Psoas muscle (tissue), 7 donors: ENCODE measurements at regions not wholly inside any gene's neighbourhood (a gene's known extent, or its start where the extent isn't known, plus 50 kb on each side); places are given as distances from the start of the nearest gene placed in this dataset.

Source experiments
- ATAC-seq, 4 donors: fragments of 200-7000 bp; cut with Tn5 transposase; one replicate each; pipeline ENCODE4 v1.9.1; 2020; ENCODE audit warnings: moderate library complexity in 3 of 4, mild to moderate bottlenecking in 2 of 4
- DNase-seq, 2 donors: peaks; one replicate each; pipeline ENCODE4 v3.0.0-alpha.2; 2020
- H3K27ac ChIP-seq: fragments of 200-600 bp; one replicate; pipeline ENCODE4 v1.8.0; 2022
- H3K27me3 ChIP-seq, 3 donors: fragments of 200-600 bp in 1 of 3; one replicate each; pipeline versions ENCODE4 v1.6.1 to v1.8.0; 2013 to 2022; ENCODE audit warnings: low read length in 2 of 3, mild to moderate bottlenecking in 2 of 3, moderate library complexity in 1 of 3; ENCODE audit not compliant: insufficient read depth in 3 of 3
- H3K36me3 ChIP-seq, 2 donors: fragments of 200-600 bp in 1 of 2; one replicate each; pipeline versions ENCODE4 v1.6.1 to v1.8.0; 2013 to 2022; ENCODE audit warnings: low read depth in 1 of 2, mild to moderate bottlenecking in 1 of 2, moderate library complexity in 1 of 2; ENCODE audit not compliant: insufficient read depth in 1 of 2
- H3K4me1 ChIP-seq: fragments of 200-600 bp; one replicate; pipeline ENCODE4 v1.8.0; 2022
- H3K4me3 ChIP-seq: fragments of 200-600 bp; one replicate; pipeline ENCODE4 v1.8.0; 2022; ENCODE audit warnings: mild to moderate bottlenecking
- H3K9me3 ChIP-seq: fragments of 200-600 bp; one replicate; pipeline ENCODE4 v1.8.0; 2022
- CTCF ChIP-seq: fragments of 200-600 bp; IDR thresholded peaks from one replicate; pipeline ENCODE4 v1.8.0; 2022; ENCODE audit warnings: antibody characterized with exemption
- WGBS, 3 donors: extraction: QIAGEN DNeasy Blood & Tissue Kit; methylation state at CpG; one replicate each; pipeline versions ENCODE4 v1.1.6 to v1.1.7; 2013; 5-methylcytosine and 5-hydroxymethylcytosine counted together
- intact Hi-C, 2 donors: fragments of 100-400 bp; cut with DNase I; formaldehyde crosslinking; loops; one replicate each; pipeline versions ENCODE4 v1.11.0 to v1.14.2; 2022
- donor health status: healthy with polysubstance abuse.
- donor health status: DM: no; HTN: no; CAD: no; lungs with moderate emphysema.
- donor health status: Bipolar disorder and iron deficiency.
- donor health status: healthy.
- donor health status: DM: yes; HTN: yes; CAD: no.
- donor health status: DM: no; HTN: no; CAD: no.
- donor health status: DM: yes; HTN: yes; CAD: no.

GRCh38 chr11:110972106-110972505 is 259.9 kb upstream of the ARHGAP20 start:
- Histone ChIP-seq H3K27ac (no peak overlapping the region), H3K36me3 (no peaks in the 10 kb centered on the region), H3K27me3 (no peaks in the 10 kb centered on the region), H3K4me1 (no peaks in the 10 kb centered on the region), H3K9me3 (no peaks in the 10 kb centered on the region), H3K4me3 (no peak overlapping the region)
- no peak for DNase-seq
- WGBS, 3 donors, result 70 to 87% (median 79%) methylated on average over 1 of the region's 1 CpG
- TF ChIP-seq CTCF, result no peak
- intact Hi-C loops, result no loop called here
- ATAC-seq, result no peak

GRCh38 chr11:110971140-110971539 is 258.9 kb upstream of the ARHGAP20 start:
- Histone ChIP-seq H3K9me3 (no peaks in the 10 kb centered on the region), H3K27me3 (no peaks in the 10 kb centered on the region), H3K36me3 (no peaks in the 10 kb centered on the region), H3K27ac (no peak overlapping the region), H3K4me3 (no peak overlapping the region), H3K4me1 (no peaks in the 10 kb centered on the region)
- intact Hi-C loops, result no loop called here
- TF ChIP-seq CTCF, result no peak
- WGBS, 3 donors, result 49 to 90% (median 72%) methylated on average over 1 of the region's 1 CpG
- ATAC-seq, result peak in 2 of 4 donors; percentile 34 to 48
- no peak for DNase-seq

- Histone ChIP-seq H3K27ac (no peak overlapping the region), H3K4me3 (no peak overlapping the region), H3K4me1 (no peaks in the 10 kb centered on the region), H3K9me3 (no peaks in the 10 kb centered on the region), H3K36me3 (no peaks in the 10 kb centered on the region), H3K27me3 (no peaks in the 10 kb centered on the region)
- intact Hi-C loops, result no loop called here
- 89 to 91% (median 89%) methylated on average over 4 of the region's 4 CpGs for WGBS, 3 donors
- no peak for TF ChIP-seq CTCF
- DNase-seq, result no peak
- no peak for ATAC-seq
Observed at GRCh38 chr11:110968348-110969062, 256.3 kb upstream of the ARHGAP20 start.

- Histone ChIP-seq H3K36me3 (no peaks in the 10 kb centered on the region), H3K4me1 (no peaks in the 10 kb centered on the region), H3K27ac (peak overlapping the region; percentile 62), H3K4me3 (no peak overlapping the region), H3K9me3 (no peaks in the 10 kb centered on the region), H3K27me3 (no peaks in the 10 kb centered on the region)
- ATAC-seq (peak; percentile 68 to 99 (median 95)), DNase-seq (peak; percentile 19 to 76)
- 17 to 24% (median 22%) methylated on average over 1 of the region's 1 CpG for WGBS, 3 donors
- TF ChIP-seq CTCF, result no peak
- intact Hi-C loops, result no loop called here
Observed at GRCh38 chr11:110966131-110966530, 253.9 kb upstream of the ARHGAP20 start.

- H3K27me3 ChIP-seq, result no peaks in the 10 kb centered on the region
- no peaks in the 10 kb centered on the region for H3K9me3 ChIP-seq
- no peak overlapping the region for H3K4me3 ChIP-seq
- no peak overlapping the region for H3K27ac ChIP-seq
- no peak for TF ChIP-seq CTCF
- WGBS, 3 donors, result 64 to 68% (median 68%) methylated on average over 4 of the region's 4 CpGs
- no peak for ATAC-seq
- DNase-seq, result no peak
- no peaks in the 10 kb centered on the region for H3K4me1 ChIP-seq
- H3K36me3 ChIP-seq, result no peaks in the 10 kb centered on the region
- intact Hi-C loops, result no loop called here
Observed at GRCh38 chr11:110962921-110963320, 250.7 kb upstream of the ARHGAP20 start.
